ENCODE measurements at regions not wholly inside any gene's neighbourhood (a gene's known extent, or its start where the extent isn't known, plus 50 kb on each side); places are given as distances from the start of the nearest gene placed in this dataset.

- no peak overlapping the region for H3K4ac ChIP-seq (ENCODE audit: low read depth, low read length)
- no CpG with 5 or more reads among the region's 7 CpGs for WGBS (ENCODE audit: extremely low coverage, insufficient coverage, insufficient read length)
- H2BK120ac ChIP-seq (ENCODE audit: insufficient read depth, low read length, poor library complexity), result no peak overlapping the region
- peak; percentile 38 to 83 for DNase-seq
- no peaks in the 10 kb centered on the region for H3K79me2 ChIP-seq (ENCODE audit: control insufficient read depth, insufficient read depth, low read length, poor library complexity)
- no peak overlapping the region for H2BK5ac ChIP-seq (ENCODE audit: low read depth, low read length, poor library complexity)
- no peak overlapping the region for H3K4me2 ChIP-seq (ENCODE audit: low read length)
- H3K4me1 ChIP-seq (ENCODE audit: control insufficient read depth in 1 of 2, insufficient read depth in 2 of 2, low read length in 2 of 2), result peaks cover 0 to 3% of the 10 kb centered on the region in 2 experiments
- no peak overlapping the region for H3K4me3 ChIP-seq (ENCODE audit: low read depth, low read length)
- H2AFZ ChIP-seq (ENCODE audit: insufficient read depth, low read length, poor library complexity), result no peak overlapping the region
- H3K27ac ChIP-seq (ENCODE audit: low read depth, low read length), result no peak overlapping the region
- H3K9me3 ChIP-seq (ENCODE audit: insufficient read depth, low read depth, low read length), result no peaks in the 10 kb centered on the region
- no peak overlapping the region for H3K9ac ChIP-seq (ENCODE audit: low read length)
- no peak overlapping the region for H4K12ac ChIP-seq (ENCODE audit: low read depth, low read length)
- no peak overlapping the region for H3K23ac ChIP-seq (ENCODE audit: low read length)
- no peaks in the 10 kb centered on the region for H3K27me3 ChIP-seq (ENCODE audit: insufficient read depth, low read length)
- no peak overlapping the region for H4K91ac ChIP-seq (ENCODE audit: low read depth, low read length)
- no peak overlapping the region for H4K8ac ChIP-seq (ENCODE audit: low read depth, low read length)
- H3K79me1 ChIP-seq (ENCODE audit: low read length), result no peaks in the 10 kb centered on the region
- no peak overlapping the region for H2BK12ac ChIP-seq (ENCODE audit: low read length)
- no peak overlapping the region for H3K14ac ChIP-seq (ENCODE audit: low read length)
- no peak overlapping the region for H2AK5ac ChIP-seq (ENCODE audit: low read length)
- H3K18ac ChIP-seq (ENCODE audit: low read length), result no peak overlapping the region
- no peaks in the 10 kb centered on the region for H3K36me3 ChIP-seq (ENCODE audit: control insufficient read depth in 1 of 2, insufficient read depth in 2 of 2, low read length in 2 of 2)
Measured at GRCh38 chr3:22980346-22980745, 222.8 kb upstream of the UBE2E2 start.

GRCh38 chr3:22981166-22981565 lies 222.0 kb upstream of the UBE2E2 start:
- H2BK12ac ChIP-seq (ENCODE audit: low read length), result no peak overlapping the region
- WGBS (ENCODE audit: extremely low coverage, insufficient coverage, insufficient read length), result no CpG with 5 or more reads among the region's 3 CpGs

GRCh38 chr3:22981861-22982260 lies 221.3 kb upstream of the UBE2E2 start:
- H4K8ac ChIP-seq (ENCODE audit: low read depth, low read length), result no peak overlapping the region
- no peak overlapping the region for H2AK5ac ChIP-seq (ENCODE audit: low read length)
- H3K9me3 ChIP-seq (ENCODE audit: insufficient read depth, low read depth, low read length), result no peaks in the 10 kb centered on the region
- no peak overlapping the region for H2BK12ac ChIP-seq (ENCODE audit: low read length)
- H3K79me2 ChIP-seq (ENCODE audit: control insufficient read depth, insufficient read depth, low read length, poor library complexity), result no peaks in the 10 kb centered on the region
- H3K4ac ChIP-seq (ENCODE audit: low read depth, low read length), result no peak overlapping the region
- DNase-seq, result no peak
- no peak overlapping the region for H2BK120ac ChIP-seq (ENCODE audit: insufficient read depth, low read length, poor library complexity)
- no peak overlapping the region for H3K9ac ChIP-seq (ENCODE audit: low read length)
- no peaks in the 10 kb centered on the region for H3K27me3 ChIP-seq (ENCODE audit: insufficient read depth, low read length)
- H3K79me1 ChIP-seq (ENCODE audit: low read length), result no peaks in the 10 kb centered on the region
- no peak overlapping the region for H3K4me2 ChIP-seq (ENCODE audit: low read length)
- no peak overlapping the region for H3K4me3 ChIP-seq (ENCODE audit: low read depth, low read length)
- no peak overlapping the region for H3K18ac ChIP-seq (ENCODE audit: low read length)
- H4K12ac ChIP-seq (ENCODE audit: low read depth, low read length), result no peak overlapping the region
- H4K91ac ChIP-seq (ENCODE audit: low read depth, low read length), result no peak overlapping the region
- WGBS (ENCODE audit: extremely low coverage, insufficient coverage, insufficient read length), result no CpG with 5 or more reads among the region's 2 CpGs
- no peak overlapping the region for H2BK5ac ChIP-seq (ENCODE audit: low read depth, low read length, poor library complexity)
- no peak overlapping the region for H3K23ac ChIP-seq (ENCODE audit: low read length)
- H2AFZ ChIP-seq (ENCODE audit: insufficient read depth, low read length, poor library complexity), result no peak overlapping the region
- H3K27ac ChIP-seq (ENCODE audit: low read depth, low read length), result no peak overlapping the region
- H3K36me3 ChIP-seq (ENCODE audit: control insufficient read depth in 1 of 2, insufficient read depth in 2 of 2, low read length in 2 of 2), result no peaks in the 10 kb centered on the region
- no peak overlapping the region for H3K14ac ChIP-seq (ENCODE audit: low read length)
- H3K4me1 ChIP-seq (ENCODE audit: control insufficient read depth in 1 of 2, insufficient read depth in 2 of 2, low read length in 2 of 2), result peaks cover 0 to 3% of the 10 kb centered on the region in 2 experiments

More at GRCh38 chr3:22981166-22981565, 222.0 kb upstream of the UBE2E2 start:
- no peak overlapping the region for H4K91ac ChIP-seq (ENCODE audit: low read depth, low read length)
- no peak overlapping the region for H3K4me2 ChIP-seq (ENCODE audit: low read length)
- H3K4ac ChIP-seq (ENCODE audit: low read depth, low read length), result no peak overlapping the region
- H3K79me1 ChIP-seq (ENCODE audit: low read length), result no peaks in the 10 kb centered on the region
- H3K36me3 ChIP-seq (ENCODE audit: control insufficient read depth in 1 of 2, insufficient read depth in 2 of 2, low read length in 2 of 2), result no peaks in the 10 kb centered on the region
- no peaks in the 10 kb centered on the region for H3K27me3 ChIP-seq (ENCODE audit: insufficient read depth, low read length)
- H3K9ac ChIP-seq (ENCODE audit: low read length), result no peak overlapping the region
- no peaks in the 10 kb centered on the region for H3K9me3 ChIP-seq (ENCODE audit: insufficient read depth, low read depth, low read length)
- peaks cover 0 to 3% of the 10 kb centered on the region in 2 experiments for H3K4me1 ChIP-seq (ENCODE audit: control insufficient read depth in 1 of 2, insufficient read depth in 2 of 2, low read length in 2 of 2)
- no peak overlapping the region for H2AK5ac ChIP-seq (ENCODE audit: low read length)
- no peak overlapping the region for H3K18ac ChIP-seq (ENCODE audit: low read length)
- H4K12ac ChIP-seq (ENCODE audit: low read depth, low read length), result no peak overlapping the region
- no peak overlapping the region for H4K8ac ChIP-seq (ENCODE audit: low read depth, low read length)
- no peak overlapping the region for H3K4me3 ChIP-seq (ENCODE audit: low read depth, low read length)
- H3K27ac ChIP-seq (ENCODE audit: low read depth, low read length), result no peak overlapping the region
- H3K14ac ChIP-seq (ENCODE audit: low read length), result no peak overlapping the region
- no peak overlapping the region for H2BK5ac ChIP-seq (ENCODE audit: low read depth, low read length, poor library complexity)
- H3K79me2 ChIP-seq (ENCODE audit: control insufficient read depth, insufficient read depth, low read length, poor library complexity), result no peaks in the 10 kb centered on the region
- no peak overlapping the region for H2BK120ac ChIP-seq (ENCODE audit: insufficient read depth, low read length, poor library complexity)
- H2AFZ ChIP-seq (ENCODE audit: insufficient read depth, low read length, poor library complexity), result no peak overlapping the region
- DNase-seq, result no peak
- H3K23ac ChIP-seq (ENCODE audit: low read length), result no peak overlapping the region

GRCh38 chr3:22982981-22983587 lies 220.0 kb upstream of the UBE2E2 start:
- no peak overlapping the region for H2BK120ac ChIP-seq (ENCODE audit: insufficient read depth, low read length, poor library complexity)
- no peaks in the 10 kb centered on the region for H3K9me3 ChIP-seq (ENCODE audit: insufficient read depth, low read depth, low read length)
- WGBS (ENCODE audit: extremely low coverage, insufficient coverage, insufficient read length), result no CpG with 5 or more reads among the region's 7 CpGs
- no peak overlapping the region for H3K14ac ChIP-seq (ENCODE audit: low read length)
- H3K23ac ChIP-seq (ENCODE audit: low read length), result no peak overlapping the region
- no peak overlapping the region for H4K91ac ChIP-seq (ENCODE audit: low read depth, low read length)
- H3K9ac ChIP-seq (ENCODE audit: low read length), result no peak overlapping the region
- H3K27ac ChIP-seq (ENCODE audit: low read depth, low read length), result no peak overlapping the region
- no peaks in the 10 kb centered on the region for H3K79me1 ChIP-seq (ENCODE audit: low read length)
- no peak overlapping the region for H2AK5ac ChIP-seq (ENCODE audit: low read length)
- no peaks in the 10 kb centered on the region for H3K27me3 ChIP-seq (ENCODE audit: insufficient read depth, low read length)
- no peaks in the 10 kb centered on the region for H3K79me2 ChIP-seq (ENCODE audit: control insufficient read depth, insufficient read depth, low read length, poor library complexity)
- H2AFZ ChIP-seq (ENCODE audit: insufficient read depth, low read length, poor library complexity), result no peak overlapping the region
- no peak overlapping the region for H3K4me2 ChIP-seq (ENCODE audit: low read length)
- H3K18ac ChIP-seq (ENCODE audit: low read length), result no peak overlapping the region
- no peak overlapping the region for H4K12ac ChIP-seq (ENCODE audit: low read depth, low read length)
- H3K4me1 ChIP-seq (ENCODE audit: control insufficient read depth in 1 of 2, insufficient read depth in 2 of 2, low read length in 2 of 2), result peaks cover 0 to 3% of the 10 kb centered on the region in 2 experiments
- no peak overlapping the region for H4K8ac ChIP-seq (ENCODE audit: low read depth, low read length)
- no peak overlapping the region for H3K4ac ChIP-seq (ENCODE audit: low read depth, low read length)
- no peak overlapping the region for H2BK12ac ChIP-seq (ENCODE audit: low read length)
- no peak overlapping the region for H3K4me3 ChIP-seq (ENCODE audit: low read depth, low read length)
- H3K36me3 ChIP-seq (ENCODE audit: control insufficient read depth in 1 of 2, insufficient read depth in 2 of 2, low read length in 2 of 2), result no peaks in the 10 kb centered on the region
- peak; percentile 46 to 90 for DNase-seq
- no peak overlapping the region for H2BK5ac ChIP-seq (ENCODE audit: low read depth, low read length, poor library complexity)
